Heart right ventricle (tissue), 16 donors: ENCODE measurements at regions not wholly inside any gene's neighbourhood (a gene's known extent, or its start where the extent isn't known, plus 50 kb on each side); places are given as distances from the start of the nearest gene placed in this dataset.

Experiments used
- ATAC-seq, 8 donors: fragments of 200-7000 bp; cut with Tn5 transposase; one replicate each; pipeline ENCODE4 v1.9.1; 2020; ENCODE audit warnings: mild to moderate bottlenecking in 8 of 8, moderate library complexity in 8 of 8, moderate number of reproducible peaks in 1 of 8
- DNase-seq, 2 donors: peaks; one replicate each; pipeline ENCODE4 v3.0.0-alpha.2; 2020
- H3K27ac ChIP-seq, 10 donors: fragments of 200-600 bp; sonication (generic) in 2 of 10; one replicate each; pipeline versions ENCODE4 v1.5.0 to v1.8.0; 2020 to 2022; ENCODE audit warnings: mild to moderate bottlenecking in 3 of 10
- H3K27me3 ChIP-seq, 7 donors: fragments of 200-600 bp; one replicate each; pipeline ENCODE4 v1.8.0; 2021 to 2022; ENCODE audit warnings: mild to moderate bottlenecking in 2 of 7
- H3K36me3 ChIP-seq, 9 donors: fragments of 200-600 bp; sonication (generic) in 1 of 9; one replicate each; pipeline versions ENCODE4 v1.5.0 to v1.8.0; 2020 to 2022; ENCODE audit warnings: mild to moderate bottlenecking in 2 of 9
- H3K4me1 ChIP-seq, 9 donors: fragments of 200-600 bp; sonication (generic) in 1 of 9; one replicate each; pipeline versions ENCODE4 v1.5.0 to v1.8.0; 2020 to 2022; ENCODE audit warnings: mild to moderate bottlenecking in 4 of 9
- H3K4me3 ChIP-seq, 10 donors: fragments of 200-600 bp; sonication (generic) in 2 of 10; one replicate each; pipeline versions ENCODE4 v1.5.0 to v1.8.0; 2020 to 2022; ENCODE audit warnings: mild to moderate bottlenecking in 7 of 10, moderate library complexity in 2 of 10
- H3K9me3 ChIP-seq, 11 donors: fragments of 200-600 bp in 10 of 11; sonication (generic) in 2 of 11; one replicate each; pipeline versions ENCODE4 v1.5.0 to v1.8.0; 2013 to 2022; ENCODE audit warnings: mild to moderate bottlenecking in 2 of 11, control low read depth in 1 of 11, moderate library complexity in 1 of 11
- CTCF ChIP-seq, 9 donors: fragments of 200-600 bp; sonication (generic) in 2 of 9; IDR thresholded peaks; one replicate each; pipeline versions ENCODE4 v1.5.0 to v1.8.0; 2021 to 2022; ENCODE audit warnings: antibody characterized with exemption in 9 of 9, mild to moderate bottlenecking in 5 of 9, moderate library complexity in 1 of 9
- WGBS, 2 donors: extraction: QIAGEN DNeasy Blood & Tissue Kit; methylation state at CpG; one replicate each; pipeline ENCODE4 v1.1.7; 2013; ENCODE audit warnings: inconsistent platforms in 1 of 2; 5-methylcytosine and 5-hydroxymethylcytosine counted together
- intact Hi-C, 10 donors: fragments of 100-400 bp; cut with DNase I; formaldehyde crosslinking; loops; one replicate each; pipeline versions ENCODE4 v1.11.1 to v1.14.2; 2022
- donor health status: Arrhythmogenic right ventricular cardiomyopathy.
- donor health status: ischemic (EF 13 %, LVEDD 7.1; RV severe dilation, severe dysfunction).
- donor health status: healthy with polysubstance abuse.
- donor health status: DM: no; HTN: yes; CAD: no.
- donor health status: DM: no; HTN: no; CAD: no.
- donor health status: ischemic (EF 25% LVEDD 6.9; RV normal size, moderate dysfunction).
- donor health status: ischemic (EF 25% LVEDD 5.7; RV mildly dilated, moderate dysfunction).
- donor health status: healthy.
- donor health status: DM: yes; HTN: yes; CAD: no.
- donor health status: Ischemic cardiomyopathy.
- donor health status: ischemic (EF 35%, LVEDD 5.7; RV mildly dilated, moderate dysfunction).
- donor health status: nonischemic (EF 11% LVEDD 7.7; RV severe dilation, severe dysfunction).
- donor health status: DM: yes; HTN: yes; CAD: no.
- donor health status: PGD.
- donor health status: ischemic (EF 29% LVEDD 5.4; RV normal size, mild dysfunction).
- donor health status: nonischemic (EF 23%, LVEDD 6.1; RV moderate dilation, normal function).

GRCh38 chr1:4395158-4395557 lies 259.3 kb upstream of the AJAP1 start:
- intact Hi-C loops: no loop called here
- ATAC-seq: no peak

GRCh38 chr1:4395676-4396075 lies 258.7 kb upstream of the AJAP1 start:
- no peak for TF ChIP-seq CTCF (IDR thresholded peaks at IDR 0.05)

More at GRCh38 chr1:4395158-4395557, 259.3 kb upstream of the AJAP1 start:
- Histone ChIP-seq H3K4me1 (peaks cover 0 to 9% (median 0%) of the 10 kb centered on the region in 9 donors), H3K36me3 (no peaks in the 10 kb centered on the region), H3K27me3 (peaks cover 0 to 10% (median 0%) of the 10 kb centered on the region in 7 donors), H3K27ac (no peak overlapping the region), H3K9me3 (peaks cover 0 to 33% (median 8%) of the 10 kb centered on the region in 11 donors), H3K4me3 (no peak overlapping the region)
- WGBS, 2 donors: 59 to 60% methylated on average over 3 of the region's 3 CpGs
- DNase-seq: no peak
- no peak for TF ChIP-seq CTCF (IDR thresholded peaks at IDR 0.05)

GRCh38 chr1:4396551-4396950 lies 257.9 kb upstream of the AJAP1 start:
- H3K4me3 ChIP-seq: no peak overlapping the region
- H3K4me1 ChIP-seq: peaks cover 0 to 9% (median 0%) of the 10 kb centered on the region in 9 donors
- intact Hi-C loops: no loop called here
- TF ChIP-seq CTCF (IDR thresholded peaks at IDR 0.05): no peak
- whole genome bisulfite sequencing, 2 donors: 69 to 75% methylated on average over 9 of the region's 9 CpGs
- H3K27ac ChIP-seq: no peak overlapping the region
- no peak for DNase-seq
- H3K36me3 ChIP-seq: no peaks in the 10 kb centered on the region
- peaks cover 0 to 10% (median 0%) of the 10 kb centered on the region in 7 donors for H3K27me3 ChIP-seq
- no peak for ATAC-seq
- peaks cover 0 to 23% (median 8%) of the 10 kb centered on the region in 11 donors for H3K9me3 ChIP-seq

More at GRCh38 chr1:4395676-4396075, 258.7 kb upstream of the AJAP1 start:
- H3K4me1 ChIP-seq: peaks cover 0 to 9% (median 0%) of the 10 kb centered on the region in 9 donors
- intact Hi-C loops: no loop called here
- H3K9me3 ChIP-seq: peaks cover 0 to 32% (median 8%) of the 10 kb centered on the region in 11 donors
- WGBS, 2 donors: 65 to 84% methylated on average over 5 of the region's 5 CpGs
- no peaks in the 10 kb centered on the region for H3K36me3 ChIP-seq
- no peak for ATAC-seq
- DNase-seq: no peak
- H3K4me3 ChIP-seq: no peak overlapping the region
- H3K27me3 ChIP-seq: peaks cover 0 to 10% (median 0%) of the 10 kb centered on the region in 7 donors
- H3K27ac ChIP-seq: no peak overlapping the region

GRCh38 chr1:4397196-4397595 lies 257.2 kb upstream of the AJAP1 start:
- Histone ChIP-seq H3K27ac (no peak overlapping the region), H3K9me3 (peaks cover 0 to 19% (median 8%) of the 10 kb centered on the region in 11 donors), H3K4me1 (peaks cover 0 to 9% (median 0%) of the 10 kb centered on the region in 9 donors), H3K36me3 (no peaks in the 10 kb centered on the region), H3K4me3 (no peak overlapping the region), H3K27me3 (peaks cover 0 to 10% (median 0%) of the 10 kb centered on the region in 7 donors)
- ATAC-seq (peak in 4 of 8 donors; percentile 29 to 80 (median 77)), DNase-seq (no peak)
- no peak for TF ChIP-seq CTCF (IDR thresholded peaks at IDR 0.05)
- intact Hi-C loops: no loop called here
- WGBS, 2 donors: 51 to 57% methylated on average over 4 of the region's 4 CpGs
